SK-N-SH treated with all-trans-retinoic acid at 6 μM for 48 hours (cell line): ENCODE measurements at regions not wholly inside any gene's neighbourhood (a gene's known extent, or its start where the extent isn't known, plus 50 kb on each side); places are given as distances from the start of the nearest gene placed in this dataset.
A peak's percentile ranks its signal among the peaks of the same experiment; 100 is the strongest.

ENCODE experiments used
- ATAC-seq: fragments of 200-7000 bp; cut with Tn5 transposase; 3 replicates; pipeline ENCODE4 v1.9.1; 2020; ENCODE audit warnings: mild to moderate bottlenecking, moderate library complexity
- BACH2 ChIP-seq: fragments of 250-450 bp; sonication (Bioruptor Pico); IDR thresholded peaks from 2 replicates; pipeline ENCODE4 v1.9.0; 2021; ENCODE audit warnings: mild to moderate bottlenecking, borderline replicate concordance
- CREB5 ChIP-seq: fragments of 250-450 bp; sonication (Bioruptor Pico); IDR thresholded peaks from 2 replicates; pipeline ENCODE4 v1.5.1; 2020; ENCODE audit warnings: low read depth, mild to moderate bottlenecking, moderate library complexity
- CSDC2 ChIP-seq: fragments of 250-450 bp; sonication (Bioruptor Pico); IDR thresholded peaks from 2 replicates; pipeline ENCODE4 v1.5.0; 2020; ENCODE audit warnings: mild to moderate bottlenecking, moderate library complexity
- CSRNP3 ChIP-seq: fragments of 250-450 bp; sonication (Bioruptor Pico); IDR thresholded peaks from 2 replicates; pipeline ENCODE4 v1.5.1; 2021; ENCODE audit warnings: mild to moderate bottlenecking, moderate library complexity
- ESRRG ChIP-seq: fragments of 250-450 bp; sonication (Bioruptor Pico); IDR thresholded peaks from 2 replicates; pipeline ENCODE4 v1.6.1; 2021; ENCODE audit warnings: mild to moderate bottlenecking
- GLIS3 ChIP-seq: fragments of 250-450 bp; sonication (Bioruptor Pico); IDR thresholded peaks from 2 replicates; pipeline ENCODE4 v1.5.0; 2020; ENCODE audit warnings: mild to moderate bottlenecking, moderate library complexity
- ISL1 ChIP-seq: fragments of 250-450 bp; sonication (Bioruptor Pico); IDR thresholded peaks from 2 replicates; pipeline ENCODE4 v2.1.2; 2022; ENCODE audit warnings: mild to moderate bottlenecking, moderate library complexity
- OSR1 ChIP-seq: fragments of 250-450 bp; sonication (Bioruptor Pico); IDR thresholded peaks from 2 replicates; pipeline ENCODE4 v1.8.0; 2022; ENCODE audit warnings: moderate library complexity, mild to moderate bottlenecking, inconsistent platforms
- PATZ1 ChIP-seq: fragments of 250-450 bp; sonication (Bioruptor Pico); IDR thresholded peaks from 2 replicates; pipeline ENCODE4 v1.8.0; 2020; ENCODE audit warnings: mild to moderate bottlenecking, moderate library complexity, borderline replicate concordance
- PPARA ChIP-seq: fragments of 250-450 bp; sonication (Bioruptor Pico); IDR thresholded peaks from 2 replicates; pipeline ENCODE4 v1.5.0; 2020; ENCODE audit warnings: mild to moderate bottlenecking, borderline replicate concordance
- RARB ChIP-seq: fragments of 250-450 bp; sonication (Bioruptor Pico); IDR thresholded peaks from 2 replicates; pipeline ENCODE4 v1.8.0; 2021; ENCODE audit warnings: mild to moderate bottlenecking, moderate library complexity
- TCF4 ChIP-seq: fragments of 250-450 bp; sonication (Bioruptor Pico); IDR thresholded peaks from 2 replicates; pipeline ENCODE4 v1.8.0; 2021; ENCODE audit warnings: mild to moderate bottlenecking, moderate library complexity, borderline replicate concordance
- TOX ChIP-seq: fragments of 250-450 bp; sonication (Bioruptor Pico); IDR thresholded peaks from 2 replicates; pipeline ENCODE4 v1.8.0; 2021; ENCODE audit warnings: mild to moderate bottlenecking, moderate library complexity, borderline replicate concordance
- TSHZ2 ChIP-seq: fragments of 250-450 bp; sonication (Bioruptor Pico); IDR thresholded peaks from 2 replicates; pipeline ENCODE4 v1.5.0; 2020; ENCODE audit warnings: mild to moderate bottlenecking, moderate library complexity
- ZC3H10 ChIP-seq: fragments of 250-450 bp; sonication (Bioruptor Pico); IDR thresholded peaks from 2 replicates; pipeline ENCODE4 v1.5.1; 2021; ENCODE audit warnings: mild to moderate bottlenecking, moderate library complexity
- ZFP3 ChIP-seq: fragments of 250-450 bp; sonication (Bioruptor Pico); IDR thresholded peaks from 2 replicates; pipeline ENCODE4 v1.5.0; 2020; ENCODE audit warnings: mild to moderate bottlenecking, moderate library complexity
- ZFP30 ChIP-seq: fragments of 450-650 bp; formaldehyde crosslinking; IDR thresholded peaks from 2 replicates; pipeline ENCODE4 v1.5.0; 2022; ENCODE audit warnings: mild to moderate bottlenecking, moderate library complexity
- ZNF565 ChIP-seq: fragments of 450-650 bp; formaldehyde crosslinking; conservative IDR thresholded peaks from 2 replicates; pipeline ENCODE4 v1.5.0; 2020; ENCODE audit warnings: low read depth, mild to moderate bottlenecking, moderate library complexity

- no peak for TF ChIP-seq ISL1 (CRISPR knock-in tag)
- TF ChIP-seq PATZ1 = no peak
- no peak for TF ChIP-seq ZC3H10 (CRISPR knock-in tag)
- TF ChIP-seq ESRRG (CRISPR knock-in tag) = no peak
- TF ChIP-seq ZNF565 (CRISPR knock-in tag) = no peak
- no peak for TF ChIP-seq CSDC2
- no peak for TF ChIP-seq GLIS3 (CRISPR knock-in tag)
- no peak for TF ChIP-seq ZFP3 (CRISPR knock-in tag)
- ATAC-seq = no peak
Observed at GRCh38 chr18:72368308-72368707, 175.8 kb downstream of the CBLN2 start.

- TF ChIP-seq BACH2 (CRISPR knock-in tag) (no peak), CREB5 (CRISPR knock-in tag) (no peak), ZC3H10 (CRISPR knock-in tag) (no peak), RARB (CRISPR knock-in tag) (no peak), OSR1 (CRISPR knock-in tag) (no peak), ESRRG (CRISPR knock-in tag) (no peak), ZFP3 (CRISPR knock-in tag) (no peak), PPARA (no peak), ISL1 (CRISPR knock-in tag) (no peak), PATZ1 (no peak), ZFP30 (CRISPR knock-in tag) (no peak), CSDC2 (no peak), GLIS3 (CRISPR knock-in tag) (no peak), CSRNP3 (no peak), TSHZ2 (no peak)
- ATAC-seq = no peak
Observed at GRCh38 chr18:72360634-72361033, 183.5 kb downstream of the CBLN2 start.

- TF ChIP-seq ZNF565 (CRISPR knock-in tag) = 0 out of 2 replicates have a peak, but pooled peaks have one; percentile 6
- no peak for TF ChIP-seq BACH2 (CRISPR knock-in tag)
- TF ChIP-seq ISL1 (CRISPR knock-in tag) = peak; percentile 65
- peak; percentile 41; the same call in 1 of the 2 replicates for TF ChIP-seq PATZ1
- peak; percentile 76; the same call in 1 of the 2 replicates for TF ChIP-seq TOX (CRISPR knock-in tag)
- TF ChIP-seq ZFP3 (CRISPR knock-in tag) = no peak
- TF ChIP-seq TCF4 (CRISPR knock-in tag) = peak; percentile 78
- peak; percentile 98 for ATAC-seq
Observed at GRCh38 chr18:72342933-72343332, 201.2 kb downstream of the CBLN2 start.
